ENCODE measurements at regions not wholly inside any gene's neighbourhood (a gene's known extent, or its start where the extent isn't known, plus 50 kb on each side); places are given as distances from the start of the nearest gene placed in this dataset.
"Not testable (repeated sequence)": the region's sequence is repeated elsewhere in the genome, so short reads cannot be mapped to it uniquely, and the experiment has no call there.

- DNase-seq (ENCODE audit: missing footprints); ATAC-seq; intact Hi-C loops (cut with DNase I): not testable (repeated sequence)
Observed at GRCh38 chr15:77914531-77914930, 163.0 kb downstream of the TBC1D2B start.

DNA sequence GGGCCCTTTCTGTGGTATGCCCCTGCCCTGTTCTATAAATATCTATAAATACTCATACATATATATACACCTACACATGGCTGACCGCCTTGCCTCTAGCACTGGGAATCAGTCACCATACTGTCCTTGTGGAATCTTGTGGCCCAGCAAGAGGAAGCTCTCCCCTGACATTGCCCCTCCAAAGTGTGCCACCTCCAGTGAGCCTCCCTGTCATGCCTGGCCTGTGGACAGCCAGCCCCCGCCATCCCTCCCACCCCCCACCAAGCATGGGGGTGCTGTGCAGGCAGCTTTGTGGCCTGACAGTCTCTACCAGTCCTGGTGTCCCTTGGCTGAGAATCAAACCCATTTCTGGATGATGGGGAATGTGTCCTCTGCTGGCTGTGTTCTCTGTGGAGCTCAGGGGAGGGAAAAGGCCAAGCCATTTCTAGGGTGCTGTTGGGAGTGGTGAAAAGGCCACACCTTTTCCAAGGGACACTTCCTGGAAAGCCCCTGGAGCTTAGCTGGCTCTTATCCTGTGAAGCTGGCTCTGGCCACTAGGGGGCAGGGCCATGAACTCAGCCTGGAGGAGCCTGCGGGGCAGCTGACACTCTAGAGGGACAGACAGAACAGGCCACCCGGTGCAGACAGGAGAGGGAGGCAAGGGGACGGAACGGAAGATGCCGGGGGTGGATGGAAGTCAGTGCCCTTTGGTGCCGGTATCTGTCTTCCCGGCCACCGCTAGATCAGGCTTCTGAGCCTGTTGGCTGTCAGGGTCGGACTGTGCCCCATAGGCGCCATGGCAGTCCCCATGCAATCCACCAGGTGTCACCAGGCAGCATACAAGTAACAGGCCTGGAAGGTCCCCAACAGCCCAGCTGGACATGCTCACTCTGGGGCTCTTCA is 167.2 kb downstream of the TBC1D2B start:
- ATAC-seq; intact Hi-C loops (cut with DNase I): not testable (repeated sequence)
- DNase-seq (ENCODE audit: missing footprints), result peak; percentile 90

- DNase-seq (ENCODE audit: missing footprints), result no peak
- ATAC-seq, result no peak
- intact Hi-C loops (cut with DNase I), result no loop called here
Observed at GRCh38 chr15:77909182-77909940, 168.2 kb downstream of the TBC1D2B start.

GRCh38 chr15:77908752-77909111 is 168.8 kb downstream of the TBC1D2B start:
- intact Hi-C loops (cut with DNase I); ATAC-seq; DNase-seq (ENCODE audit: missing footprints): not testable (repeated sequence)

DNA sequence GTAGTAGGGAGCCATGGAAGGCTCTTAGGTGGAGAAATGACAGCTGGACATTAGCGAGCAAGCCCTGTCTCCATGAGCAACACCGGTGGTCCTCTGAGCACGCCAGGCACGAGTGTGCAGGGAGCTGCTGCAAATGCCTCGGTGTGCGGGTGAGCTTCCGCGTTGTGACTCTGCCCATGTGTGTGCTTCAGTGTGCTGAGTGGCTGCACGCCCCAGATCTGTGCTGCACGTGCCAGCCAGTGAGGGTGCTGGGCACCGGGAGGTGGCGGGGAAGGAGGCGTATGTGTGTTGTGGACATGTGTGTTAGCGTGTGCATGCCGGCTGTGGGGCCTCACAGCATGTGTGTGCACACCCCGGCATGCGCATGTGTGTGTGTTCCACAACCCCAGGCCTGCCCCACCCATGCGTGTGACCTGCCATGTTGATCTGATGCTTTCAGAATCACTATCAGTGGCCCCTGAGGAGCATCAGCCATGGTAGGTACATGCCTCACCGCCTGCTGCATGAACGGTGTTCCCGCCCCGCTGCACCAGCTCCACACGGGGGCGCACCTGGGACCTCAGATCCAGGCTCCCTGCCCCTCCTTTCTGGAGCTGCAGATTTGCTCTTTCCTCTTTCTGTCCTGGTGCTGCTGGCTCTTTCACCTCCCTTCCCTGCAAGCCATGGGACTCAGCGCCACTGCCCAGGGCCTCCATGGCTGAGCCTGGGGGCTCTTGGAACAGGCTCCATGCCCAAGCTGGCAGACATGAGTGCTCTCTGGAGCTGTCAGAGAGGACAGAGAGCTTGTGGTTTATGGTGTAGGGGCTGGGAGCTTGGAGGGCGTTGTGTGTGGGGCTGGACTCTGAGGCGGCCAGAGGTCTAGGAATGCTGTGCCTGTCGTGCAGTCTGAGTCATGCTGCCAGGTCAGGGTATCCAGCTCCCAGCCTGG is 169.4 kb downstream of the TBC1D2B start:
- no peak for DNase-seq (ENCODE audit: missing footprints)
- ATAC-seq, result no peak
- intact Hi-C loops (cut with DNase I), result no loop called here

GRCh38 chr15:77906062-77906990 is 171.2 kb downstream of the TBC1D2B start:
- ATAC-seq; intact Hi-C loops (cut with DNase I); DNase-seq (ENCODE audit: missing footprints): not testable (repeated sequence)

GRCh38 chr15:77905301-77905920 is 172.1 kb downstream of the TBC1D2B start:
- ATAC-seq (no peak), DNase-seq (ENCODE audit: missing footprints) (no peak)
- intact Hi-C loops (cut with DNase I), result no loop called here

DNA sequence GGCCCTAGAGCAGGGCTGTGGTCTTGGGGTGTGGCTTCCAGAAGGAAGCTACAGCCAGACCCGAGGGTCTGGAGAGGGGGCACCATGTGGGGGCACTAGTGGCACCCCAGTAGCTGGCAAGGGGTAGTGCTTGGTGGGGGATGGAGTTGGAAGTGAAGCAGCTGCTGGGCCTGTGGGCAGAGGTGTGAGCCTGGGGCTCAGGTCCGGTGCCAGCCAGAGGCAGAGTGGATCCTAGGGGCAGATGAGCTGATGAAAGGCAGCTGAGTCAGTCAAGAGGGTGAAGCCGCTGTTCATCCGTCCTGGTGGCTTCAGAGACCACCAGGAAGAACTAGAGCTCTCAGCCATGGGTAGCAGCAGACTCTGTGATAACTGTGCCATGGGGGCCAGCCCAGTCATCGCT is 172.6 kb downstream of the TBC1D2B start:
- intact Hi-C loops (cut with DNase I), result no loop called here
- no peak for DNase-seq (ENCODE audit: missing footprints)
- ATAC-seq, result no peak

- intact Hi-C loops (cut with DNase I), result no loop called here
- ATAC-seq (no peak), DNase-seq (ENCODE audit: missing footprints) (no peak)
Observed at GRCh38 chr15:77904436-77904821, 173.1 kb downstream of the TBC1D2B start.

- DNase-seq (ENCODE audit: missing footprints); ATAC-seq; intact Hi-C loops (cut with DNase I): not testable (repeated sequence)
Observed at GRCh38 chr15:77903761-77904435, 173.6 kb downstream of the TBC1D2B start.

- DNase-seq (ENCODE audit: missing footprints); intact Hi-C loops (cut with DNase I); ATAC-seq: not testable (repeated sequence)
Observed at GRCh38 chr15:77902921-77903760, 174.4 kb downstream of the TBC1D2B start.

GRCh38 chr15:77901921-77902750 is 175.4 kb downstream of the TBC1D2B start:
- ATAC-seq (no peak), DNase-seq (ENCODE audit: missing footprints) (no peak)
- intact Hi-C loops (cut with DNase I), result no loop called here

- DNase-seq (ENCODE audit: missing footprints), result peak; percentile 62
- ATAC-seq, result no peak
- intact Hi-C loops (cut with DNase I), result no loop called here
Observed at GRCh38 chr15:77901251-77901881, 176.1 kb downstream of the TBC1D2B start.

- intact Hi-C loops (cut with DNase I), result not testable (repeated sequence)
Observed at GRCh38 chr15:77900331-77900963, 177.1 kb downstream of the TBC1D2B start.

More at GRCh38 chr15:77900331-77900963, 177.1 kb downstream of the TBC1D2B start:
- peak; percentile 57 for DNase-seq (ENCODE audit: missing footprints)
- peak; percentile 37 for ATAC-seq

Measured in Right ventricle myocardium inferior (tissue), 1 donor.